Spleen (tissue), 7 donors: ENCODE measurements at regions not wholly inside any gene's neighbourhood (a gene's known extent, or its start where the extent isn't known, plus 50 kb on each side); places are given as distances from the start of the nearest gene placed in this dataset.

Experiments
- POLR2AphosphoS5 ChIP-seq, 3 donors: sonication (generic); formaldehyde crosslinking; IDR thresholded peaks; one replicate each; pipeline ENCODE4 v1.5.1; 2017; ENCODE audit warnings: antibody characterized with exemption in 3 of 3
- TF ChIP-seq, protein P1 (sequence below), 11 experiments: fragments of 200-600 bp in 7 of 11; fragments of 450-650 bp in 4 of 11; sonication (generic) in 4 of 11; IDR thresholded peaks in 8 of 11; conservative IDR thresholded peaks in 3 of 11; 1 replicate in 7 of 11; 2 replicates in 4 of 11; pipeline versions ENCODE4 v1.4.0 to v1.8.0; 2016 to 2021; ENCODE audit warnings: antibody characterized with exemption in 11 of 11, inconsistent platforms in 4 of 11, mild to moderate bottlenecking in 1 of 11
- donor health status: DM: no; HTN: no; CAD: no; lungs with moderate emphysema.
- donor health status: DM: no; HTN: no; CAD: no.
- donor health status: DM: no; HTN: no; CAD: no.

DNA sequence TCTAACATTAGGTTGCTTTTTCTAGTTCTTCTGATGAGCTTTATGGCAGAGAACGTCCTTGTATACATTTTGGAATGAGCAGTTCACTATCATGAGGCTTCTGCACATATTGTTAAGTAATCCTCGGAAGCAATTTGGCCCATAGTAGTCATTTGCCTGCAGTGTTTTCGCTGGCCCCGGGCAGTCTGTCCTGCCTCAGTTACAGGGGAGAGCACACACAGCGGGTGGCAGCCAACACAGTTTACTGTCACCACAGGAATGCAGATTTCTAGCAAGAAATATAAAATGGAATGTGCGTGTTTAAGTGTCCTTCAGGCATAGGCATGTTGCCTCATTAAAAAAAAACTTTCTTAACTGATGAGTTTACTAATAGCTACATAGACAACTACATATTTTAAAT lies 71.5 kb upstream of the GJB6 start:
- TF ChIP-seq POLR2AphosphoS5 (IDR thresholded peaks at IDR 0.05), result no peak
- TF ChIP-seq, protein P1, sequence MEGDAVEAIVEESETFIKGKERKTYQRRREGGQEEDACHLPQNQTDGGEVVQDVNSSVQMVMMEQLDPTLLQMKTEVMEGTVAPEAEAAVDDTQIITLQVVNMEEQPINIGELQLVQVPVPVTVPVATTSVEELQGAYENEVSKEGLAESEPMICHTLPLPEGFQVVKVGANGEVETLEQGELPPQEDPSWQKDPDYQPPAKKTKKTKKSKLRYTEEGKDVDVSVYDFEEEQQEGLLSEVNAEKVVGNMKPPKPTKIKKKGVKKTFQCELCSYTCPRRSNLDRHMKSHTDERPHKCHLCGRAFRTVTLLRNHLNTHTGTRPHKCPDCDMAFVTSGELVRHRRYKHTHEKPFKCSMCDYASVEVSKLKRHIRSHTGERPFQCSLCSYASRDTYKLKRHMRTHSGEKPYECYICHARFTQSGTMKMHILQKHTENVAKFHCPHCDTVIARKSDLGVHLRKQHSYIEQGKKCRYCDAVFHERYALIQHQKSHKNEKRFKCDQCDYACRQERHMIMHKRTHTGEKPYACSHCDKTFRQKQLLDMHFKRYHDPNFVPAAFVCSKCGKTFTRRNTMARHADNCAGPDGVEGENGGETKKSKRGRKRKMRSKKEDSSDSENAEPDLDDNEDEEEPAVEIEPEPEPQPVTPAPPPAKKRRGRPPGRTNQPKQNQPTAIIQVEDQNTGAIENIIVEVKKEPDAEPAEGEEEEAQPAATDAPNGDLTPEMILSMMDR (IDR thresholded peaks at IDR 0.05 in 8 of 11, conservative IDR thresholded peaks at IDR 0.05 in 3 of 11), result no peak
